ENCODE measurements at regions not wholly inside any gene's neighbourhood (a gene's known extent, or its start where the extent isn't known, plus 50 kb on each side); places are given as distances from the start of the nearest gene placed in this dataset.
"Not testable (repeated sequence)": the region's sequence is repeated elsewhere in the genome, so short reads cannot be mapped to it uniquely, and the experiment has no call there.

GRCh38 chr12:25397001-25397400 is 146.3 kb upstream of the KRAS start:
- TF ChIP-seq CTCF (IDR thresholded peaks at IDR 0.05; ENCODE audit: insufficient read depth, low read length, poor library complexity, severe bottlenecking) = no peak
- Histone ChIP-seq H3K27me3 (ENCODE audit: control insufficient read depth, insufficient read depth, low read length) (no peaks in the 10 kb centered on the region), H3K36me3 (ENCODE audit: control insufficient read depth, insufficient read depth, low read length) (no peaks in the 10 kb centered on the region), H3K4me3 (ENCODE audit: low read depth, low read length) (no peak overlapping the region)
- no peak for DNase-seq (ENCODE audit: low read depth)

- no peak overlapping the region for H3K4me3 ChIP-seq (ENCODE audit: low read depth, low read length)
- H3K27me3 ChIP-seq (ENCODE audit: control insufficient read depth, insufficient read depth, low read length) = no peaks in the 10 kb centered on the region
- no peaks in the 10 kb centered on the region for H3K36me3 ChIP-seq (ENCODE audit: control insufficient read depth, insufficient read depth, low read length)
- no peak for TF ChIP-seq CTCF (IDR thresholded peaks at IDR 0.05; ENCODE audit: insufficient read depth, low read length, poor library complexity, severe bottlenecking)
- DNase-seq (ENCODE audit: low read depth) = no peak
Observed at GRCh38 chr12:25395227-25395626, 144.5 kb upstream of the KRAS start.

- H3K27me3 ChIP-seq (ENCODE audit: control insufficient read depth, insufficient read depth, low read length); H3K4me3 ChIP-seq (ENCODE audit: low read depth, low read length); DNase-seq (ENCODE audit: low read depth); H3K36me3 ChIP-seq (ENCODE audit: control insufficient read depth, insufficient read depth, low read length): not testable (repeated sequence)
Observed at GRCh38 chr12:25394775-25395174, 144.0 kb upstream of the KRAS start.

GRCh38 chr12:25394025-25394424 is 143.3 kb upstream of the KRAS start:
- Histone ChIP-seq H3K36me3 (ENCODE audit: control insufficient read depth, insufficient read depth, low read length) (no peaks in the 10 kb centered on the region), H3K27me3 (ENCODE audit: control insufficient read depth, insufficient read depth, low read length) (no peaks in the 10 kb centered on the region), H3K4me3 (ENCODE audit: low read depth, low read length) (no peak overlapping the region)
- no peak for TF ChIP-seq CTCF (IDR thresholded peaks at IDR 0.05; ENCODE audit: insufficient read depth, low read length, poor library complexity, severe bottlenecking)
- DNase-seq (ENCODE audit: low read depth) = no peak

- not testable (repeated sequence) for DNase-seq (ENCODE audit: low read depth); H3K27me3 ChIP-seq (ENCODE audit: control insufficient read depth, insufficient read depth, low read length); H3K36me3 ChIP-seq (ENCODE audit: control insufficient read depth, insufficient read depth, low read length)
Observed at GRCh38 chr12:25391346-25391745, 140.6 kb upstream of the KRAS start.

GRCh38 chr12:25388183-25388582 is 137.5 kb upstream of the KRAS start:
- H3K27me3 ChIP-seq (ENCODE audit: control insufficient read depth, insufficient read depth, low read length) = no peaks in the 10 kb centered on the region
- no peak overlapping the region for H3K4me3 ChIP-seq (ENCODE audit: low read depth, low read length)
- no peak for TF ChIP-seq CTCF (IDR thresholded peaks at IDR 0.05; ENCODE audit: insufficient read depth, low read length, poor library complexity, severe bottlenecking)
- no peaks in the 10 kb centered on the region for H3K36me3 ChIP-seq (ENCODE audit: control insufficient read depth, insufficient read depth, low read length)
- DNase-seq (ENCODE audit: low read depth) = no peak

More at GRCh38 chr12:25391346-25391745, 140.6 kb upstream of the KRAS start:
- H3K4me3 ChIP-seq (ENCODE audit: low read depth, low read length) = not testable (repeated sequence)

- Histone ChIP-seq H3K27me3 (ENCODE audit: control insufficient read depth, insufficient read depth, low read length) (no peaks in the 10 kb centered on the region), H3K36me3 (ENCODE audit: control insufficient read depth, insufficient read depth, low read length) (no peaks in the 10 kb centered on the region), H3K4me3 (ENCODE audit: low read depth, low read length) (no peak overlapping the region)
- no peak for TF ChIP-seq CTCF (IDR thresholded peaks at IDR 0.05; ENCODE audit: insufficient read depth, low read length, poor library complexity, severe bottlenecking)
- no peak for DNase-seq (ENCODE audit: low read depth)
Observed at GRCh38 chr12:25387732-25388050, 137.0 kb upstream of the KRAS start.

All from kidney epithelial cell (primary cell).